ENCODE measurements at regions not wholly inside any gene's neighbourhood (a gene's known extent, or its start where the extent isn't known, plus 50 kb on each side); places are given as distances from the start of the nearest gene placed in this dataset.
"Not testable (repeated sequence)": the region's sequence is repeated elsewhere in the genome, so short reads cannot be mapped to it uniquely, and the experiment has no call there.

GRCh38 chr1:146729642-146730344 is 208.3 kb upstream of the NBPF12 start:
- dilution Hi-C loops (cut with MboI; ENCODE audit: extremely low pct_ligation_motif_present, low sequenced_read_pairs); POLR2A ChIA-PET; H3K27ac ChIP-seq (ENCODE audit: insufficient read depth, low read depth, low read length); FAIRE-seq; H3K4me3 ChIP-seq (replicated peaks in 1 of 3; ENCODE audit: insufficient read depth in 1 of 3, low read depth in 1 of 3, low read length in 3 of 3); H3K9ac ChIP-seq (replicated peaks; ENCODE audit: extremely low read depth, insufficient read depth, low read length); H2AFZ ChIP-seq (ENCODE audit: low read depth, low read length); BruUV-seq (replicated peaks); H3K9me3 ChIP-seq (replicated peaks; ENCODE audit: control insufficient read depth, insufficient read depth, low read length); H3K4me1 ChIP-seq (ENCODE audit: control insufficient read depth, extremely low read depth, insufficient read depth, low read length); H3K36me3 ChIP-seq (ENCODE audit: control insufficient read depth in 2 of 2, extremely low read depth in 1 of 2, insufficient read depth in 2 of 2, low read length in 2 of 2); DNase-seq (ENCODE audit: low read depth, low spot score); H4K20me1 ChIP-seq (replicated peaks; ENCODE audit: control insufficient read depth, extremely low read depth, insufficient read depth, low read length); CTCF ChIA-PET; intact Hi-C loops (cut with micrococcal nuclease); H3K79me2 ChIP-seq (ENCODE audit: control insufficient read depth, insufficient read depth, low read length); H3K9me1 ChIP-seq (replicated peaks; ENCODE audit: control insufficient read depth, extremely low read depth, insufficient read depth, low read length); H3K4me2 ChIP-seq (ENCODE audit: insufficient read depth, low read length); H3K27me3 ChIP-seq (ENCODE audit: control insufficient read depth in 2 of 2, insufficient read depth in 2 of 2, low read length in 2 of 2): not testable (repeated sequence)

DNA sequence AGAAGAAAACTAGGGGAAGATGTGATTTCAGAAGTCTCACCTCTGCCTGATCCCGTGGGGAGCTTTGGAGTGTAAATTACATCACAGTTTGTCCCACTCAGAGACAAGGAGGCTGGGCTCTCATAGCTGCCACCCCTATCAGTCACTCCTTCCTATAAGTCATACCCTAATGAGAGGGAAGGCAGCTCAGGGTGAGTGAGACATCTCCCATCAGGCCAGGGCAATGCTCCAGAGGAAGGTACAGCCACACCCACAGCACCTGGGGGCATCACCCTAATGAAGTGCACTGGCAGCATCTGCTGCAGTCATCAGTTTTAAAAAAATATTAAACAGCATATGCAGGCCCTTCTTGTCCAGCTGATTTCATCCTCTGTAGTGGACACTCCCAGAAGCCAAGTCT is 223.1 kb upstream of the NBPF12 start:
- H3K4me1 ChIP-seq (ENCODE audit: control insufficient read depth, extremely low read depth, insufficient read depth, low read length); H3K9me3 ChIP-seq (replicated peaks; ENCODE audit: control insufficient read depth, insufficient read depth, low read length); H3K79me2 ChIP-seq (ENCODE audit: control insufficient read depth, insufficient read depth, low read length); CTCF ChIA-PET; FAIRE-seq; H3K4me2 ChIP-seq (ENCODE audit: insufficient read depth, low read length); DNase-seq (ENCODE audit: low read depth, low spot score); BruUV-seq (replicated peaks); H3K9ac ChIP-seq (replicated peaks; ENCODE audit: extremely low read depth, insufficient read depth, low read length); H4K20me1 ChIP-seq (replicated peaks; ENCODE audit: control insufficient read depth, extremely low read depth, insufficient read depth, low read length); H2AFZ ChIP-seq (ENCODE audit: low read depth, low read length); H3K27me3 ChIP-seq (ENCODE audit: control insufficient read depth in 2 of 2, insufficient read depth in 2 of 2, low read length in 2 of 2); POLR2A ChIA-PET; H3K4me3 ChIP-seq (replicated peaks in 1 of 3; ENCODE audit: insufficient read depth in 1 of 3, low read depth in 1 of 3, low read length in 3 of 3); H3K9me1 ChIP-seq (replicated peaks; ENCODE audit: control insufficient read depth, extremely low read depth, insufficient read depth, low read length); intact Hi-C loops (cut with micrococcal nuclease); dilution Hi-C loops (cut with MboI; ENCODE audit: extremely low pct_ligation_motif_present, low sequenced_read_pairs); H3K36me3 ChIP-seq (ENCODE audit: control insufficient read depth in 2 of 2, extremely low read depth in 1 of 2, insufficient read depth in 2 of 2, low read length in 2 of 2); H3K27ac ChIP-seq (ENCODE audit: insufficient read depth, low read depth, low read length): not testable (repeated sequence)

- FAIRE-seq; H3K27ac ChIP-seq (ENCODE audit: insufficient read depth, low read depth, low read length); dilution Hi-C loops (cut with MboI; ENCODE audit: extremely low pct_ligation_motif_present, low sequenced_read_pairs); H3K36me3 ChIP-seq (ENCODE audit: control insufficient read depth in 2 of 2, extremely low read depth in 1 of 2, insufficient read depth in 2 of 2, low read length in 2 of 2); BruUV-seq (replicated peaks); H4K20me1 ChIP-seq (replicated peaks; ENCODE audit: control insufficient read depth, extremely low read depth, insufficient read depth, low read length); CTCF ChIA-PET; intact Hi-C loops (cut with micrococcal nuclease); H3K4me2 ChIP-seq (ENCODE audit: insufficient read depth, low read length); H3K4me3 ChIP-seq (replicated peaks in 1 of 3; ENCODE audit: insufficient read depth in 1 of 3, low read depth in 1 of 3, low read length in 3 of 3); H2AFZ ChIP-seq (ENCODE audit: low read depth, low read length); H3K79me2 ChIP-seq (ENCODE audit: control insufficient read depth, insufficient read depth, low read length); POLR2A ChIA-PET; H3K27me3 ChIP-seq (ENCODE audit: control insufficient read depth in 2 of 2, insufficient read depth in 2 of 2, low read length in 2 of 2); H3K4me1 ChIP-seq (ENCODE audit: control insufficient read depth, extremely low read depth, insufficient read depth, low read length); H3K9me3 ChIP-seq (replicated peaks; ENCODE audit: control insufficient read depth, insufficient read depth, low read length); H3K9me1 ChIP-seq (replicated peaks; ENCODE audit: control insufficient read depth, extremely low read depth, insufficient read depth, low read length); H3K9ac ChIP-seq (replicated peaks; ENCODE audit: extremely low read depth, insufficient read depth, low read length); DNase-seq (ENCODE audit: low read depth, low spot score): not testable (repeated sequence)
These were observed 227.1 kb upstream of the NBPF12 start for GRCh38 chr1:146710838-146711521.

GRCh38 chr1:146709302-146709701 is 228.8 kb upstream of the NBPF12 start:
- H3K4me1 ChIP-seq (ENCODE audit: control insufficient read depth, extremely low read depth, insufficient read depth, low read length); H3K79me2 ChIP-seq (ENCODE audit: control insufficient read depth, insufficient read depth, low read length); H3K27me3 ChIP-seq (ENCODE audit: control insufficient read depth in 2 of 2, insufficient read depth in 2 of 2, low read length in 2 of 2); H2AFZ ChIP-seq (ENCODE audit: low read depth, low read length); H3K27ac ChIP-seq (ENCODE audit: insufficient read depth, low read depth, low read length); POLR2A ChIA-PET; H3K36me3 ChIP-seq (ENCODE audit: control insufficient read depth in 2 of 2, extremely low read depth in 1 of 2, insufficient read depth in 2 of 2, low read length in 2 of 2); H3K9ac ChIP-seq (replicated peaks; ENCODE audit: extremely low read depth, insufficient read depth, low read length); H3K9me1 ChIP-seq (replicated peaks; ENCODE audit: control insufficient read depth, extremely low read depth, insufficient read depth, low read length); CTCF ChIA-PET; DNase-seq (ENCODE audit: low read depth, low spot score); dilution Hi-C loops (cut with MboI; ENCODE audit: extremely low pct_ligation_motif_present, low sequenced_read_pairs); FAIRE-seq; H4K20me1 ChIP-seq (replicated peaks; ENCODE audit: control insufficient read depth, extremely low read depth, insufficient read depth, low read length); H3K9me3 ChIP-seq (replicated peaks; ENCODE audit: control insufficient read depth, insufficient read depth, low read length); BruUV-seq (replicated peaks); intact Hi-C loops (cut with micrococcal nuclease); H3K4me3 ChIP-seq (replicated peaks in 1 of 3; ENCODE audit: insufficient read depth in 1 of 3, low read depth in 1 of 3, low read length in 3 of 3); H3K4me2 ChIP-seq (ENCODE audit: insufficient read depth, low read length): not testable (repeated sequence)
